Stimulated activated naive B cell treated with anti-CD40 and anti-IgM and Interleukin-4, amounts not matched to agents 10 μg/mL and 1 μg/mL and 100 μg/mL, for 72 hours (primary cell): ENCODE measurements at regions not wholly inside any gene's neighbourhood (a gene's known extent, or its start where the extent isn't known, plus 50 kb on each side); places are given as distances from the start of the nearest gene placed in this dataset.

Source experiments
- ATAC-seq, 2 donors: fragments of 150-1000 bp; cut with Tn5 transposase; replicated peaks; 2 replicates each; pipeline ENCODE4 v1.10.0; 2021; ENCODE audit warnings: moderate library complexity in 1 of 2
- DNase-seq: peaks from one replicate; pipeline ENCODE4 v3.0.0; 2021
- H3K27ac Mint-ChIP-seq: one replicate; pipeline ENCODE4 v1.8.0; 2022; ENCODE audit warnings: mild to moderate bottlenecking, mixed read lengths
- H3K27me3 Mint-ChIP-seq, 2 donors: one replicate each; pipeline ENCODE4 v1.8.0; 2022; ENCODE audit warnings: mixed read lengths in 2 of 2
- H3K36me3 Mint-ChIP-seq, 2 donors: one replicate each; pipeline ENCODE4 v1.8.0; 2022; ENCODE audit warnings: mixed read lengths in 2 of 2, mild to moderate bottlenecking in 1 of 2
- H3K4me1 Mint-ChIP-seq, 2 donors: one replicate each; pipeline ENCODE4 v1.8.0; 2022; ENCODE audit warnings: mixed read lengths in 2 of 2, mild to moderate bottlenecking in 1 of 2
- H3K4me3 Mint-ChIP-seq, 2 donors: one replicate each; pipeline ENCODE4 v1.8.0; 2022; ENCODE audit warnings: mild to moderate bottlenecking in 2 of 2, mixed read lengths in 2 of 2, moderate library complexity in 1 of 2
- H3K9me3 Mint-ChIP-seq, 2 donors: one replicate each; pipeline ENCODE4 v1.8.0; 2022; ENCODE audit warnings: mixed read lengths in 2 of 2, mild to moderate bottlenecking in 1 of 2

- no peak overlapping the region for H3K27ac Mint-ChIP-seq
- peaks cover 4 to 24% of the 10 kb centered on the region in 2 donors for H3K27me3 Mint-ChIP-seq
Measured at GRCh38 chr20:39890697-39891096, 798.3 kb downstream of the MAFB start.

GRCh38 chr20:39888310-39888709 is 800.7 kb downstream of the MAFB start:
- H3K27ac Mint-ChIP-seq, result no peak overlapping the region
- peaks cover 0 to 23% of the 10 kb centered on the region in 2 donors for H3K27me3 Mint-ChIP-seq
- ATAC-seq, result no peak
- DNase-seq, result no peak
- no peak overlapping the region for H3K4me3 Mint-ChIP-seq
- no peaks in the 10 kb centered on the region for H3K36me3 Mint-ChIP-seq
- peaks cover 0 to 1% of the 10 kb centered on the region in 2 donors for H3K9me3 Mint-ChIP-seq
- H3K4me1 Mint-ChIP-seq, result no peaks in the 10 kb centered on the region

More at GRCh38 chr20:39890697-39891096, 798.3 kb downstream of the MAFB start:
- H3K4me1 Mint-ChIP-seq, result no peaks in the 10 kb centered on the region
- peaks cover 0 to under 1% of the 10 kb centered on the region in 2 donors for H3K9me3 Mint-ChIP-seq
- H3K36me3 Mint-ChIP-seq, result no peaks in the 10 kb centered on the region
- DNase-seq (no peak), ATAC-seq (no peak)
- H3K4me3 Mint-ChIP-seq, result no peak overlapping the region

GRCh38 chr20:39886650-39887190 is 802.3 kb downstream of the MAFB start:
- ATAC-seq (no peak), DNase-seq (no peak)
- no peak overlapping the region for H3K4me3 Mint-ChIP-seq
- H3K9me3 Mint-ChIP-seq, result peaks cover 0 to 4% of the 10 kb centered on the region in 2 donors
- H3K27ac Mint-ChIP-seq, result no peak overlapping the region
- no peaks in the 10 kb centered on the region for H3K4me1 Mint-ChIP-seq
- no peaks in the 10 kb centered on the region for H3K36me3 Mint-ChIP-seq
- H3K27me3 Mint-ChIP-seq, result peaks cover 0 to 13% of the 10 kb centered on the region in 2 donors

GRCh38 chr20:39885975-39886649 is 802.9 kb downstream of the MAFB start:
- H3K9me3 Mint-ChIP-seq, result peaks cover 0 to 4% of the 10 kb centered on the region in 2 donors
- no peak overlapping the region for H3K4me3 Mint-ChIP-seq
- no peak overlapping the region for H3K27ac Mint-ChIP-seq
- H3K4me1 Mint-ChIP-seq, result no peaks in the 10 kb centered on the region
- ATAC-seq (no peak), DNase-seq (peak; percentile 0)
- H3K36me3 Mint-ChIP-seq, result no peaks in the 10 kb centered on the region
- peaks cover 0 to 13% of the 10 kb centered on the region in 2 donors for H3K27me3 Mint-ChIP-seq

- Mint-ChIP-seq H3K36me3 (no peaks in the 10 kb centered on the region), H3K4me3 (no peak overlapping the region), H3K9me3 (peaks cover 0 to 7% of the 10 kb centered on the region in 2 donors), H3K27me3 (peaks cover 4 to 10% of the 10 kb centered on the region in 2 donors), H3K4me1 (no peaks in the 10 kb centered on the region), H3K27ac (no peak overlapping the region)
- DNase-seq (no peak), ATAC-seq (no peak)
Measured at GRCh38 chr20:39882806-39883205, 806.2 kb downstream of the MAFB start.

GRCh38 chr20:39880890-39881289 is 808.1 kb downstream of the MAFB start:
- H3K4me3 Mint-ChIP-seq, result no peak overlapping the region
- DNase-seq, result no peak
- peaks cover 0 to 7% of the 10 kb centered on the region in 2 donors for H3K9me3 Mint-ChIP-seq
- H3K27ac Mint-ChIP-seq, result no peak overlapping the region
- ATAC-seq, result no peak
- H3K4me1 Mint-ChIP-seq, result no peaks in the 10 kb centered on the region
- no peaks in the 10 kb centered on the region for H3K36me3 Mint-ChIP-seq
- peaks cover 0 to 4% of the 10 kb centered on the region in 2 donors for H3K27me3 Mint-ChIP-seq

- H3K27me3 Mint-ChIP-seq, result peaks cover 0 to 10% of the 10 kb centered on the region in 2 donors
- no peaks in the 10 kb centered on the region for H3K4me1 Mint-ChIP-seq
- peaks cover 4 to 6% of the 10 kb centered on the region in 2 donors for H3K9me3 Mint-ChIP-seq
- no peak for DNase-seq
- ATAC-seq, result no peak
- H3K4me3 Mint-ChIP-seq, result no peak overlapping the region
- H3K27ac Mint-ChIP-seq, result no peak overlapping the region
- no peaks in the 10 kb centered on the region for H3K36me3 Mint-ChIP-seq
Measured at GRCh38 chr20:39879296-39879695, 809.7 kb downstream of the MAFB start.

GRCh38 chr20:39878809-39879208 is 810.2 kb downstream of the MAFB start:
- ATAC-seq (no peak), DNase-seq (no peak)
- no peak overlapping the region for H3K4me3 Mint-ChIP-seq
- peaks cover 0 to 4% of the 10 kb centered on the region in 2 donors for H3K4me1 Mint-ChIP-seq
- H3K27me3 Mint-ChIP-seq, result peaks cover 0 to 10% of the 10 kb centered on the region in 2 donors
- peaks cover 4 to 6% of the 10 kb centered on the region in 2 donors for H3K9me3 Mint-ChIP-seq
- no peak overlapping the region for H3K27ac Mint-ChIP-seq
- no peaks in the 10 kb centered on the region for H3K36me3 Mint-ChIP-seq

GRCh38 chr20:39878320-39878719 is 810.7 kb downstream of the MAFB start:
- H3K27ac Mint-ChIP-seq, result no peak overlapping the region
- H3K4me1 Mint-ChIP-seq, result peaks cover 0 to 6% of the 10 kb centered on the region in 2 donors
- ATAC-seq (no peak), DNase-seq (no peak)
- H3K4me3 Mint-ChIP-seq, result no peak overlapping the region
- H3K27me3 Mint-ChIP-seq, result peaks cover 0 to 10% of the 10 kb centered on the region in 2 donors
- H3K9me3 Mint-ChIP-seq, result peaks cover 4 to 7% of the 10 kb centered on the region in 2 donors
- H3K36me3 Mint-ChIP-seq, result no peaks in the 10 kb centered on the region

- H3K27me3 Mint-ChIP-seq, result peaks cover 0 to 10% of the 10 kb centered on the region in 2 donors
- no peak for ATAC-seq
- DNase-seq, result no peak
- H3K4me1 Mint-ChIP-seq, result peaks cover 0 to 6% of the 10 kb centered on the region in 2 donors
- no peak overlapping the region for H3K27ac Mint-ChIP-seq
- H3K36me3 Mint-ChIP-seq, result no peaks in the 10 kb centered on the region
- H3K4me3 Mint-ChIP-seq, result no peak overlapping the region
- peaks cover 4 to 7% of the 10 kb centered on the region in 2 donors for H3K9me3 Mint-ChIP-seq
Measured at GRCh38 chr20:39877788-39878187, 811.2 kb downstream of the MAFB start.

GRCh38 chr20:39876976-39877635 is 811.9 kb downstream of the MAFB start:
- DNase-seq (no peak), ATAC-seq (no peak)
- Mint-ChIP-seq H3K27ac (no peak overlapping the region), H3K36me3 (no peaks in the 10 kb centered on the region), H3K9me3 (peaks cover 4 to 6% of the 10 kb centered on the region in 2 donors), H3K4me1 (peaks cover 0 to 6% of the 10 kb centered on the region in 2 donors), H3K4me3 (no peak overlapping the region), H3K27me3 (peaks cover 0 to 10% of the 10 kb centered on the region in 2 donors)

- ATAC-seq, result no peak
- H3K4me1 Mint-ChIP-seq, result peaks cover 0 to 6% of the 10 kb centered on the region in 2 donors
- no peak for DNase-seq
- no peak overlapping the region for H3K27ac Mint-ChIP-seq
- H3K36me3 Mint-ChIP-seq, result no peaks in the 10 kb centered on the region
- H3K9me3 Mint-ChIP-seq, result peaks cover 1 to 4% of the 10 kb centered on the region in 2 donors
- peaks cover 0 to 10% of the 10 kb centered on the region in 2 donors for H3K27me3 Mint-ChIP-seq
- no peak overlapping the region for H3K4me3 Mint-ChIP-seq
Measured at GRCh38 chr20:39875492-39876110, 813.4 kb downstream of the MAFB start.

GRCh38 chr20:39874049-39874893 is 814.8 kb downstream of the MAFB start:
- DNase-seq (peak; percentile 40), ATAC-seq (peak; percentile 72 to 87)
- H3K9me3 Mint-ChIP-seq, result peaks cover 1 to 4% of the 10 kb centered on the region in 2 donors
- no peak overlapping the region for H3K4me3 Mint-ChIP-seq
- H3K27ac Mint-ChIP-seq, result no peak overlapping the region
- peaks cover 0 to 6% of the 10 kb centered on the region in 2 donors for H3K4me1 Mint-ChIP-seq
- H3K27me3 Mint-ChIP-seq, result peaks cover 0 to 10% of the 10 kb centered on the region in 2 donors
- H3K36me3 Mint-ChIP-seq, result no peaks in the 10 kb centered on the region

GRCh38 chr20:39873286-39873685 is 815.8 kb downstream of the MAFB start:
- Mint-ChIP-seq H3K27ac (no peak overlapping the region), H3K27me3 (peaks cover 0 to 6% of the 10 kb centered on the region in 2 donors), H3K9me3 (peaks cover 1 to 4% of the 10 kb centered on the region in 2 donors), H3K4me1 (peaks cover 0 to 6% of the 10 kb centered on the region in 2 donors), H3K4me3 (no peak overlapping the region), H3K36me3 (no peaks in the 10 kb centered on the region)
- ATAC-seq, result no peak
- no peak for DNase-seq
